ENCODE measurements at regions not wholly inside any gene's neighbourhood (a gene's known extent, or its start where the extent isn't known, plus 50 kb on each side); places are given as distances from the start of the nearest gene placed in this dataset.

- DNase-seq (ENCODE audit: low read depth), result no peak
- H3K4me3 ChIP-seq (ENCODE audit: low read depth, low read length), result no peak overlapping the region
- no peak for TF ChIP-seq CTCF (IDR thresholded peaks at IDR 0.05; ENCODE audit: insufficient read depth, low read depth, low read length)
These were observed 89.8 kb upstream of the RPS23 start for GRCh38 chr5:82367930-82368329.

GRCh38 chr5:82365744-82366228, 87.6 kb upstream of the RPS23 start:
- peak; percentile 63 for DNase-seq (ENCODE audit: low read depth)
- H3K4me3 ChIP-seq (ENCODE audit: low read depth, low read length), result no peak overlapping the region
- TF ChIP-seq CTCF (IDR thresholded peaks at IDR 0.05; ENCODE audit: insufficient read depth, low read depth, low read length), result no peak

- no peak for DNase-seq (ENCODE audit: low read depth)
- no peak for TF ChIP-seq CTCF (IDR thresholded peaks at IDR 0.05; ENCODE audit: insufficient read depth, low read depth, low read length)
- H3K4me3 ChIP-seq (ENCODE audit: low read depth, low read length), result no peak overlapping the region
These were observed 86.9 kb upstream of the RPS23 start for GRCh38 chr5:82365026-82365425.

- TF ChIP-seq CTCF (IDR thresholded peaks at IDR 0.05; ENCODE audit: insufficient read depth, low read depth, low read length), result peak; percentile 66
- no peak overlapping the region for H3K4me3 ChIP-seq (ENCODE audit: low read depth, low read length)
- DNase-seq (ENCODE audit: low read depth), result peak; percentile 80
These were observed 86.3 kb upstream of the RPS23 start for GRCh38 chr5:82364497-82364896.

- no peak overlapping the region for H3K4me3 ChIP-seq (ENCODE audit: low read depth, low read length)
- DNase-seq (ENCODE audit: low read depth), result no peak
- no peak for TF ChIP-seq CTCF (IDR thresholded peaks at IDR 0.05; ENCODE audit: insufficient read depth, low read depth, low read length)
These were observed 85.4 kb upstream of the RPS23 start for GRCh38 chr5:82363524-82363923.

- no peak overlapping the region for H3K4me3 ChIP-seq (ENCODE audit: low read depth, low read length)
- DNase-seq (ENCODE audit: low read depth), result no peak
- no peak for TF ChIP-seq CTCF (IDR thresholded peaks at IDR 0.05; ENCODE audit: insufficient read depth, low read depth, low read length)
These were observed 84.5 kb upstream of the RPS23 start for GRCh38 chr5:82362636-82363035.

- DNase-seq (ENCODE audit: low read depth), result no peak
- no peak for TF ChIP-seq CTCF (IDR thresholded peaks at IDR 0.05; ENCODE audit: insufficient read depth, low read depth, low read length)
- no peak overlapping the region for H3K4me3 ChIP-seq (ENCODE audit: low read depth, low read length)
These were observed 81.9 kb upstream of the RPS23 start for GRCh38 chr5:82360022-82360421.
